Bronchial epithelial cell (primary cell): ENCODE measurements at regions not wholly inside any gene's neighbourhood (a gene's known extent, or its start where the extent isn't known, plus 50 kb on each side); places are given as distances from the start of the nearest gene placed in this dataset.

ENCODE experiments used
- DNase-seq: peaks from one replicate; pipeline ENCODE4 v3.0.0-alpha.2; 2010; ENCODE audit warnings: low read depth
- FAIRE-seq: peaks from 2 replicates; lab custom pipeline; 2011; peaks lifted over from hg19 to GRCh38; lab: Jason Lieb, UNC
- H3K27me3 ChIP-seq: 2 replicates; pipeline ENCODE4 v1.5.1; 2011; ENCODE audit warnings: low read length; ENCODE audit not compliant: control insufficient read depth, insufficient read depth
- H3K36me3 ChIP-seq: 2 replicates; pipeline ENCODE4 v1.5.1; 2011; ENCODE audit warnings: low read length; ENCODE audit not compliant: control insufficient read depth, insufficient read depth
- H3K4me3 ChIP-seq: 2 replicates; pipeline ENCODE4 v1.5.1; 2011; ENCODE audit warnings: mild to moderate bottlenecking, low read depth, low read length, control low read depth
- CTCF ChIP-seq: IDR thresholded peaks from 2 replicates; pipeline ENCODE4 v1.5.1; 2011; ENCODE audit warnings: mild to moderate bottlenecking, moderate library complexity, low read length, control low read depth, inconsistent platforms; ENCODE audit not compliant: insufficient read depth, severe bottlenecking

- no peak for FAIRE-seq
- no peak for DNase-seq
- H3K36me3 ChIP-seq: no peaks in the 10 kb centered on the region
These were observed 74.3 kb downstream of the ANKRD7 start for GRCh38 chr7:118298771-118299170.

GRCh38 chr7:118300177-118300576 lies 75.7 kb downstream of the ANKRD7 start:
- H3K27me3 ChIP-seq: no peaks in the 10 kb centered on the region
- no peaks in the 10 kb centered on the region for H3K36me3 ChIP-seq
- H3K4me3 ChIP-seq: no peak overlapping the region
- no peak for FAIRE-seq
- DNase-seq: no peak
- TF ChIP-seq CTCF: no peak

More at GRCh38 chr7:118298771-118299170, 74.3 kb downstream of the ANKRD7 start:
- Histone ChIP-seq H3K4me3 (no peak overlapping the region), H3K27me3 (no peaks in the 10 kb centered on the region)
- no peak for TF ChIP-seq CTCF

- no peak for TF ChIP-seq CTCF
- H3K4me3 ChIP-seq: no peak overlapping the region
- no peak for FAIRE-seq
- H3K27me3 ChIP-seq: no peaks in the 10 kb centered on the region
- no peaks in the 10 kb centered on the region for H3K36me3 ChIP-seq
- no peak for DNase-seq
These were observed 79.6 kb downstream of the ANKRD7 start for GRCh38 chr7:118304100-118304499.

DNA sequence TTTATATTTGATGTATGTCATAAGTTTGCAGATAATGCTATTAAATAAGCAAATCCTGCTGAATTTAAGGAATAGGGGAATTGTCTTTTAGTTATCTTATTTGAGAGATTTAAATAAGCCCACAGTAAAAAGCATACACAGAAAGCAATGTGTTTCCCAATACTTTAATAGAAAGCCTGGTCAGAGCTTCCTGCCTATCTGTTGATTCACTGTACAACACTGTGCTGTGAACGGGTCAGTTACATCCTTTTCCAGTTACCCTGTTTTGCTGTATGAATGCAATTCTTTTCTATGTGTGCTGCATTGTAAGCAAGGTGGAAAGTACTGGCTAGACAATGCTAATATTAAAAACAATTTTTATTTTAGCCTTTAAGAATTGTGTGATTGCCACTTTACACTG lies 81.2 kb downstream of the ANKRD7 start:
- Histone ChIP-seq H3K4me3 (no peak overlapping the region), H3K36me3 (no peaks in the 10 kb centered on the region), H3K27me3 (no peaks in the 10 kb centered on the region)
- DNase-seq: peak; percentile 31
- FAIRE-seq: no peak
- no peak for TF ChIP-seq CTCF

- no peak for TF ChIP-seq CTCF
- no peaks in the 10 kb centered on the region for H3K27me3 ChIP-seq
- FAIRE-seq (no peak), DNase-seq (no peak)
- H3K4me3 ChIP-seq: no peak overlapping the region
- no peaks in the 10 kb centered on the region for H3K36me3 ChIP-seq
These were observed 82.3 kb downstream of the ANKRD7 start for GRCh38 chr7:118306771-118307170.

- peak; percentile 95 for DNase-seq
- Histone ChIP-seq H3K36me3 (no peaks in the 10 kb centered on the region), H3K27me3 (no peaks in the 10 kb centered on the region), H3K4me3 (no peak overlapping the region)
- FAIRE-seq: no peak
- TF ChIP-seq CTCF: no peak
These were observed 86.8 kb downstream of the ANKRD7 start for GRCh38 chr7:118311121-118311836.
